GM13976 (cell line): ENCODE measurements at regions not wholly inside any gene's neighbourhood (a gene's known extent, or its start where the extent isn't known, plus 50 kb on each side); places are given as distances from the start of the nearest gene placed in this dataset.

ENCODE experiments used
- DNase-seq: peaks from one replicate; pipeline ENCODE4 v3.0.0; 2012; ENCODE audit warnings: low spot score
- in situ Hi-C: fragments of 300-500 bp; cut with MboI; formaldehyde crosslinking; loops from one replicate; pipeline ENCODE4 v1.12.0; 2022; ENCODE audit warnings: low sequenced_read_pairs, mixed read lengths, inconsistent platforms; ENCODE audit not compliant: unreplicated experiment
- TF ChIP-seq, protein P1 (sequence below): IDR thresholded peaks from 2 replicates; pipeline ENCODE4 v1.5.1; 2012; ENCODE audit warnings: borderline replicate concordance, mild to moderate bottlenecking; ENCODE audit not compliant: insufficient read depth; ENCODE audit errors: extremely low read depth, missing control alignments, control extremely low read depth

DNA sequence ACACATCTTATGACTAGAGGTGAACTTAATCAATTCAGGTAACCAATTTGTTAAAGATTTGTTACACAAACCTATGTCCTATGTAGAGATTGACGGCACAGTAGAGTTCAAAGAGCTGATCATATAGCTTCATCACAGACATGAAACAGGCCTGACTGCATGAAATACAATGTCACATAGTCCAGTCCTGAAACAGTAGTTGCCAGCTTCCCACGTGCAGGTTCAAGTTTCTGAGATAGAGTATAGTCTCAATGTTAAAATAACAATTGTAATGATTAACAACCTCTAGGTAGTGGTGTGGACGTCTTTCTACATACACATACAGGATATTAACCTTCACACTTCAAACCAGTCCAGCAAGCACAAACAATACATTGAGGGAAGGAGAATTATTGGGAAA is 640.7 kb upstream of the SOX9 start:
- TF ChIP-seq, protein P1, sequence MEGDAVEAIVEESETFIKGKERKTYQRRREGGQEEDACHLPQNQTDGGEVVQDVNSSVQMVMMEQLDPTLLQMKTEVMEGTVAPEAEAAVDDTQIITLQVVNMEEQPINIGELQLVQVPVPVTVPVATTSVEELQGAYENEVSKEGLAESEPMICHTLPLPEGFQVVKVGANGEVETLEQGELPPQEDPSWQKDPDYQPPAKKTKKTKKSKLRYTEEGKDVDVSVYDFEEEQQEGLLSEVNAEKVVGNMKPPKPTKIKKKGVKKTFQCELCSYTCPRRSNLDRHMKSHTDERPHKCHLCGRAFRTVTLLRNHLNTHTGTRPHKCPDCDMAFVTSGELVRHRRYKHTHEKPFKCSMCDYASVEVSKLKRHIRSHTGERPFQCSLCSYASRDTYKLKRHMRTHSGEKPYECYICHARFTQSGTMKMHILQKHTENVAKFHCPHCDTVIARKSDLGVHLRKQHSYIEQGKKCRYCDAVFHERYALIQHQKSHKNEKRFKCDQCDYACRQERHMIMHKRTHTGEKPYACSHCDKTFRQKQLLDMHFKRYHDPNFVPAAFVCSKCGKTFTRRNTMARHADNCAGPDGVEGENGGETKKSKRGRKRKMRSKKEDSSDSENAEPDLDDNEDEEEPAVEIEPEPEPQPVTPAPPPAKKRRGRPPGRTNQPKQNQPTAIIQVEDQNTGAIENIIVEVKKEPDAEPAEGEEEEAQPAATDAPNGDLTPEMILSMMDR = no peak
- DNase-seq = no peak
- in situ Hi-C loops = loop anchor here (25.0 kb wide), 2 partner anchors 632 to 1057 kb away; partner anchors contain the start of gene SOX9

DNA sequence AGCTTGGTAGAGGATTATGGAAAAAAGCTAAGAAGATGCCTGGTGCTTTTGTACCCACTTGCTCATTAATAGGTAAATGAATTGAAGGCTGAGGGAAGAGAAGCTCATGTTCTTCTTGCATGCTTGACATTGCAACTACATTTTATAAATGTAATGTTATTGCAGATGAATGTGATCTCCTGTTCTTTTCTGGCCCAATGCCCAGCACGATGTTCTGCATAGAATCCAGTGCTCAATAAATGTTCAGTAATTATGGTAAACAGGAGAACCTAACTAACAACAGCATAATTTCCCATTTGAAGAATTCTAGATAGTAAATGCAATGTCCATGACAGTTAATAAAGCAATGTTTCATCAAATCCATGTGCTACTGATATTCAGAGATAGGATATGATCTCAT is 638.2 kb upstream of the SOX9 start:
- in situ Hi-C loops = loop anchor here (25.0 kb wide), 2 partner anchors 630 to 1055 kb away; partner anchors contain the start of gene SOX9
- TF ChIP-seq, protein P1 = no peak
- DNase-seq = no peak

DNA sequence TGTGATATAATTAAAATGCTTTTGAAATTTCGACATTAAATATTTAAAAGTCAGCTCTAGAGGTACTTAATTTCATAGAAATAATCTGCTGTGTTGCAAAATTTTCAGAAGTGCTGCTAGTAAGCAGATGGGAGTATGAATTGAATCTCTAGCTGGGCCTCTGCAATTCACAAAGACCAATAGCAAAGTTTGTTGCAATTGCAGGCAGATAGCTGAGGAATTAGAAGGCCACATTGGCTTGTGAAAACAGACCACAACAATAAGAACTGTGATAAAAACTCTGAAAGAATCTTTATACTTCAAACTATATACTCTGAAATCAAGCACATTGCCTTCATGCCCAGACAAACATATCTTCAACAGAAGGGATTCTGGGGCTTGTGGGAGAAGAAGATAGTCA is 636.3 kb upstream of the SOX9 start:
- DNase-seq = no peak
- TF ChIP-seq, protein P1 = no peak
- in situ Hi-C loops = loop anchor here (25.0 kb wide), 2 partner anchors 628 to 1053 kb away; partner anchors contain the start of gene SOX9

DNA sequence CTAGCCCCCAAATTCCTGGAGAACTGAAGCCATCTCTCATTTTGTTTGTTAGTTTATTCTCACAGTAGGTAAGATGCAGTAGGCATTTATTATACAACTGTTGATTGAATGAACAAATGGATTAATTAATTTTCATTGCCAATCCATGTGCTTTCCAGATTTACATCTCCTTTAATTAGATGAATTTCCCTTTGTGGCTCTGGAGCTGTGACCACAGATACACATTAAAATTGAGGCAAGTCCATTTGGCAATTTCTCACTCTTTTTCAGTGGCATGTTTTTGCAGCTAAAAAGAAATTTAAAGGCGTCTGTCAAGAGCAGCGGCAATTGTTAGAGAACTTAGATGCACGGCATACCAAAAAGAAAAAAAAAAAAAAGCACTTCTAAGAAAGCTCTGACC is 635.4 kb upstream of the SOX9 start:
- DNase-seq = no peak
- TF ChIP-seq, protein P1 = no peak
- in situ Hi-C loops = loop anchor here (25.0 kb wide), 2 partner anchors 627 to 1052 kb away; partner anchors contain the start of gene SOX9

DNA sequence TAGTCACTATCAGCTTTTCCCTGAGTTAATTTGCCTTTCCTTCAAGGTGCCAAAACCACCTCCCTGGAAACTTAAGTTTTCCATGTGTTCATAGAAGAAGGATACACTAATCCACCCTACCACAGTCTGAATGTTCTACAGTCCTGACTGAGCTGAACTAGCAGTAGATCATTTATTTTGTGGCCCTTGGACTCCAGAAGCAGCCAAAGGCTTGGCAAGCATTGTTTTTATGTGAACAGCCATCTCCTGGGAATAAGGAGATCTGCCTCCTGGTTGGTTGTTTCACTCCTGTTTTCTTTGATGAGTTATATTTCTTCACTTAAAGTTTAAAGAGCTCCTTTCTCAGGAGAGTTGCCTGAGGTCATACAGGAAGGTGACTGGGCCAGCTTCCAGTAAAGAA is 634.6 kb upstream of the SOX9 start:
- TF ChIP-seq, protein P1 = no peak
- DNase-seq = no peak
- in situ Hi-C loops = loop anchor here (25.0 kb wide), 2 partner anchors 626 to 1051 kb away; partner anchors contain the start of gene SOX9

DNA sequence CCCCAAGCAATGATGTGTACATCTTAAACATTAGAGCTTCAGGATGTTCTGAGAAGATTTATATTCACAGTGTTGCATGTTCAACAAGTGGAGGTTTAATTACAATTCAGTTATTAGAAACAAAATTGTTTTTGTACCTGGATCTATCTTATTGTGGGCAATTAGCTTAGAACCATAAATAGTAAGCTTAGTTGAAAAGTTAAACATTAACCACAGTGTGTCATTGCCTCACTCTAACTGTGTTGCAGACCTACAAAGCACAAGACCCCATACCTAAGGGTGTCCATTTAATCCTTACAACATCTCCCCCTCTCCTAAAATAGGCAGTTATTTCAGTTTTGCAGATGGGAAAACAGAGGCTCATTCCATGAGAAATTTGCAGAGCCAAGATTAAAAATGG is 632.0 kb upstream of the SOX9 start:
- TF ChIP-seq, protein P1 = no peak
- no peak for DNase-seq
- in situ Hi-C loops = loop anchor here (25.0 kb wide), 2 partner anchors 623 to 1048 kb away; partner anchors contain the start of gene SOX9
